A673 (cell line): ENCODE measurements at regions not wholly inside any gene's neighbourhood (a gene's known extent, or its start where the extent isn't known, plus 50 kb on each side); places are given as distances from the start of the nearest gene placed in this dataset.

ENCODE experiments used
- BruUV-seq: library from RNA; stranded (reverse); fragments of 400-500 nt; replicated peaks from 2 replicates; lab custom pipeline; 2021; lab: Mats Ljungman, UMichigan
- CTCF ChIA-PET: fragments of 300-600 bp; sonication (Branson Sonifier 250); formaldehyde crosslinking; loops from one replicate; lab custom pipeline; 2022; ENCODE audit warnings: antibody characterized with exemption; lab: Charles Lee
- POLR2A ChIA-PET: fragments of 300-600 bp; sonication (Branson Sonifier 250); formaldehyde crosslinking; loops from one replicate; lab custom pipeline; 2022; ENCODE audit warnings: antibody characterized with exemption; ENCODE audit not compliant: low non-redundant PET; lab: Charles Lee
- DNase-seq: peaks from one replicate; pipeline ENCODE4 v3.0.0-alpha.2; 2015; ENCODE audit warnings: low spot score
- H3K27ac ChIP-seq: fragments of 200-600 bp; sonication (generic); 2 replicates; pipeline ENCODE4 v1.5.1; 2016; ENCODE audit warnings: mixed run types, low read depth, mild to moderate bottlenecking, mixed read lengths, antibody characterized with exemption, low read length; ENCODE audit not compliant: poor library complexity, severe bottlenecking
- H3K27me3 ChIP-seq: fragments of 200-600 bp; sonication (generic); replicated peaks from 2 replicates; pipeline ENCODE4 v1.6.1; 2017; ENCODE audit warnings: mixed run types, low read depth, mild to moderate bottlenecking, mixed read lengths, antibody characterized with exemption, low read length; ENCODE audit not compliant: insufficient read depth, poor library complexity
- H3K36me3 ChIP-seq: fragments of 200-600 bp; sonication (generic); 2 replicates; pipeline ENCODE4 v1.6.1; 2016; ENCODE audit warnings: mixed run types, mild to moderate bottlenecking, mixed read lengths, antibody characterized with exemption, low read length; ENCODE audit not compliant: insufficient read depth, poor library complexity, severe bottlenecking
- H3K4me1 ChIP-seq: fragments of 200-600 bp; sonication (generic); 2 replicates; pipeline ENCODE4 v1.6.1; 2017; ENCODE audit warnings: mixed run types, mild to moderate bottlenecking, mixed read lengths, antibody characterized with exemption, low read length; ENCODE audit not compliant: insufficient read depth, poor library complexity, severe bottlenecking
- H3K4me3 ChIP-seq: fragments of 200-600 bp; sonication (generic); 2 replicates; pipeline ENCODE4 v1.5.1; 2016; ENCODE audit warnings: low read depth, mixed run types, mild to moderate bottlenecking, mixed read lengths, low read length; ENCODE audit not compliant: poor library complexity, severe bottlenecking
- H3K9me3 ChIP-seq: fragments of 200-600 bp; sonication (generic); 2 replicates; pipeline ENCODE4 v1.6.1; 2016; ENCODE audit warnings: mixed run types, low read depth, mild to moderate bottlenecking, mixed read lengths, antibody characterized with exemption, low read length; ENCODE audit not compliant: poor library complexity, severe bottlenecking
- EZH2 ChIP-seq: fragments of 200-600 bp; sonication (generic); IDR thresholded peaks from 2 replicates; pipeline ENCODE4 v1.6.1; 2017; ENCODE audit warnings: borderline replicate concordance, low read depth, mild to moderate bottlenecking, mixed read lengths, antibody characterized with exemption, low read length; ENCODE audit not compliant: poor library complexity, severe bottlenecking
- intact Hi-C: fragments of 100-400 bp; cut with micrococcal nuclease; formaldehyde crosslinking; loops from one replicate; pipeline ENCODE4 v1.10.0; 2022; ENCODE audit not compliant: unreplicated experiment
- TF ChIP-seq, protein P1 (sequence below): fragments of 300-800, 200-600 bp; sonication (generic); conservative IDR thresholded peaks from 2 replicates; pipeline ENCODE4 v1.5.1; 2017; ENCODE audit warnings: low read depth, mild to moderate bottlenecking, antibody characterized with exemption, low read length, moderate library complexity, mixed read lengths

DNA sequence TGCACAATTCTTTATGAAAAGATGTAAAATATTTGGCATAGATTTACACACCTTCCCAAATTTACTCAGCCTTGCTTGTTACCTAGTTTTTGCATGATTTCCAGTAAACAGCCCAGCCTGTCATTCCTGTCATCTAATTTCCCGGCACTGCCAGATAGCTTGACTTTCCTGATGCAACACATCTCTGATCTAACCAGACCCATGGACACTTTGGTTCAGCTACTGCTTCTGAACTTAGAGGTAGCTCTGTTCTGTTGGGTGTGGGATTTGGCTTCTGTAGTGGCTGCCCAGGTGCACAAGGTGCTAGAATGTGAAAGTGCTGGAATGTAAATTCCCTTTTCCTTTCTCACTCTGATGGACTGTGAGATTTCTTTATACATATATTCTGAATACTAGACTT, 1033.5 kb downstream of the SLITRK1 start:
- CTCF ChIA-PET: no interaction called here
- intact Hi-C loops: no loop called here
- no TSS peak for BruUV-seq
- TF ChIP-seq, protein P1, sequence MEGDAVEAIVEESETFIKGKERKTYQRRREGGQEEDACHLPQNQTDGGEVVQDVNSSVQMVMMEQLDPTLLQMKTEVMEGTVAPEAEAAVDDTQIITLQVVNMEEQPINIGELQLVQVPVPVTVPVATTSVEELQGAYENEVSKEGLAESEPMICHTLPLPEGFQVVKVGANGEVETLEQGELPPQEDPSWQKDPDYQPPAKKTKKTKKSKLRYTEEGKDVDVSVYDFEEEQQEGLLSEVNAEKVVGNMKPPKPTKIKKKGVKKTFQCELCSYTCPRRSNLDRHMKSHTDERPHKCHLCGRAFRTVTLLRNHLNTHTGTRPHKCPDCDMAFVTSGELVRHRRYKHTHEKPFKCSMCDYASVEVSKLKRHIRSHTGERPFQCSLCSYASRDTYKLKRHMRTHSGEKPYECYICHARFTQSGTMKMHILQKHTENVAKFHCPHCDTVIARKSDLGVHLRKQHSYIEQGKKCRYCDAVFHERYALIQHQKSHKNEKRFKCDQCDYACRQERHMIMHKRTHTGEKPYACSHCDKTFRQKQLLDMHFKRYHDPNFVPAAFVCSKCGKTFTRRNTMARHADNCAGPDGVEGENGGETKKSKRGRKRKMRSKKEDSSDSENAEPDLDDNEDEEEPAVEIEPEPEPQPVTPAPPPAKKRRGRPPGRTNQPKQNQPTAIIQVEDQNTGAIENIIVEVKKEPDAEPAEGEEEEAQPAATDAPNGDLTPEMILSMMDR: no peak
- TF ChIP-seq EZH2: no peak
- POLR2A ChIA-PET: no interaction called here
- H3K27ac ChIP-seq: no peak overlapping the region
- no peaks in the 10 kb centered on the region for H3K27me3 ChIP-seq
- DNase-seq: no peak
- no peaks in the 10 kb centered on the region for H3K4me1 ChIP-seq
- no peak overlapping the region for H3K4me3 ChIP-seq
- H3K9me3 ChIP-seq: no peaks in the 10 kb centered on the region
- no peaks in the 10 kb centered on the region for H3K36me3 ChIP-seq

DNA sequence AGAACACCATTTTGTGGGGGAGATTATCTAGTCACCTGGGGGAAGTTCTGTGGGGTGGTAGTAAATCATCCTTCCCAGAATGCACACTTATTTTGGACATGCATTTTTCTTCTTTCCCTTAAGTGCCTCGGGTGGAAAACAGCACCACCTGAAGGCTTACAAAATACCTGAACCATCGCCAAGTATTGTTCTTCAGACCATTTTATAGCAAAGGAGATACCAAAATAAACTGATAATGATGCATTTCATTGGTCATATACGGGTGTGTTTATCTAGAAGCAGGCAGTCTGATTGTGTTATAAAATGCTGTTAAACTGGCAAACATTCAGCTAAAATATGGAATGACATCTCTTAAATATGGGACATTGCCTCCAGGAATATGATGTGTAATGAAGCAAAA, 1034.7 kb downstream of the SLITRK1 start:
- Histone ChIP-seq H3K27ac (no peak overlapping the region), H3K27me3 (no peaks in the 10 kb centered on the region), H3K4me3 (no peak overlapping the region), H3K36me3 (no peaks in the 10 kb centered on the region), H3K4me1 (no peaks in the 10 kb centered on the region), H3K9me3 (no peaks in the 10 kb centered on the region)
- no TSS peak for BruUV-seq
- intact Hi-C loops: no loop called here
- ChIA-PET CTCF (no interaction called here), POLR2A (no interaction called here)
- no peak for DNase-seq
- no peak for TF ChIP-seq EZH2

DNA sequence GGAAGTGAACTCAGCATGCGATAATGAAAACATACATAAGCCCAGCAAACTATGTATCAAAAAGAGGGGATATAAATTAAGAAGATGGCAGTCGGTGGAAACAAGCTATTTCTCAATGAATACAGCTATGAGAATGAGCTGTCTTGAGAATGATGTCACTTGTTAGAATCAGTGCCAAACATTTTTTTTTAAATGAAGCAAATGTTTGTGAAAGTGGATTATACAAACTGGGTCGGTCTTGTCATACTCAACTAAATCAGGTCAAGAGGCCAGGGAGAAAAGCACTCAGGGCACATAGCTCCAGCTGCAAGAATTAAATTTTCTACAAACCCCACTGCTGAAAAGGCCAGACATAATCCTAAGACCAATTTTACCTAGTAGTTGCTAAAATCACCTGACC, 1048.4 kb downstream of the SLITRK1 start:
- ChIA-PET CTCF (no interaction called here), POLR2A (no interaction called here)
- H3K36me3 ChIP-seq: no peaks in the 10 kb centered on the region
- no peak for DNase-seq
- H3K27ac ChIP-seq: no peak overlapping the region
- no TSS peak for BruUV-seq
- H3K9me3 ChIP-seq: no peaks in the 10 kb centered on the region
- H3K27me3 ChIP-seq: no peaks in the 10 kb centered on the region
- TF ChIP-seq EZH2: no peak
- TF ChIP-seq, protein P1: no peak
- H3K4me3 ChIP-seq: no peak overlapping the region
- H3K4me1 ChIP-seq: no peaks in the 10 kb centered on the region
- intact Hi-C loops: no loop called here

DNA sequence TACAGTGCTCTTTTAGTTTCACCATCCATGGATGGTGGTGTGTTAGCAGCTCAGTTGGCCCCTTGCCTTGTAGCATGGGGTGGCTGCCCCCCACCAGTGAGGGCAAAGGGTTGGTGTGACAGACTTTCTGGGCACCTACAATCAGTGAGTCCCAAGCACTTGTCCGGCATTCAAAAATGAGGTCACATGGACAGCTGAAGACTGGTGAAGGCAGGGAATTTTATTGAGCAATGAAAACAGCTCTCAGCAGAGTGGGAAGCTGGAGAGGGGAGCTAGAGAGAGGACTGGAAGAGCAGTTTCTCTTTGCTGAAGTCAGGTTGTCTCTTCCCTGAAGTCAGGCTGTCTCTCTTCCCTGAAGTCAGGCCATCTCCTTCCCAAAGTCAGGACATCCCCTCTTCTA, 1053.2 kb downstream of the SLITRK1 start:
- TF ChIP-seq EZH2: no peak
- TF ChIP-seq, protein P1: no peak
- Histone ChIP-seq H3K4me1 (no peaks in the 10 kb centered on the region), H3K9me3 (no peaks in the 10 kb centered on the region), H3K27ac (no peak overlapping the region), H3K27me3 (no peaks in the 10 kb centered on the region), H3K36me3 (no peaks in the 10 kb centered on the region), H3K4me3 (no peak overlapping the region)
- intact Hi-C loops: no loop called here
- ChIA-PET CTCF (no interaction called here), POLR2A (no interaction called here)
- DNase-seq: no peak
- BruUV-seq: no TSS peak
